H1 (cell line): ENCODE measurements at regions not wholly inside any gene's neighbourhood (a gene's known extent, or its start where the extent isn't known, plus 50 kb on each side); places are given as distances from the start of the nearest gene placed in this dataset.

ENCODE experiments used
- CTCF ChIA-PET: fragments of 300-600 bp; sonication (Branson Sonifier 250); formaldehyde crosslinking; loops from one replicate; lab custom pipeline; 2021; ENCODE audit not compliant: partially characterized antibody; lab: Charles Lee
- POLR2A ChIA-PET: fragments of 300-600 bp; sonication (Branson Sonifier 250); formaldehyde crosslinking; loops from one replicate; lab custom pipeline; 2021; ENCODE audit warnings: inconsistent platforms; ENCODE audit not compliant: partially characterized antibody; lab: Charles Lee
- DNase-seq, 2 experiments: peaks; one replicate each; pipeline versions ENCODE4 v3.0.0 to v3.0.0-alpha.2; 2010 to 2022; ENCODE audit warnings: low spot score in 2 of 2, low read depth in 1 of 2, mixed read lengths in 1 of 2
- FAIRE-seq: peaks from 2 replicates; lab custom pipeline; 2011; peaks lifted over from hg19 to GRCh38; lab: Jason Lieb, UNC
- H2AFZ ChIP-seq: 2 replicates; pipeline ENCODE4 v1.8.1; 2012; ENCODE audit warnings: low read length, inconsistent platforms
- H2AK5ac ChIP-seq: 2 replicates; pipeline ENCODE4 v1.6.1; 2013; ENCODE audit warnings: low read depth, low read length
- H2BK120ac ChIP-seq: replicated peaks from 2 replicates; pipeline ENCODE3; 2013; ENCODE audit warnings: low read depth, low read length, inconsistent platforms
- H2BK12ac ChIP-seq: 2 replicates; pipeline ENCODE4 v1.6.1; 2013; ENCODE audit warnings: low read depth, low read length
- H2BK15ac ChIP-seq: 2 replicates; pipeline ENCODE4 v1.6.1; 2013; ENCODE audit warnings: low read length
- H2BK20ac ChIP-seq: 2 replicates; pipeline ENCODE4 v1.6.1; 2013; ENCODE audit warnings: low read length
- H2BK5ac ChIP-seq: 2 replicates; pipeline ENCODE4 v1.6.1; 2013; ENCODE audit warnings: low read depth, low read length
- H3K14ac ChIP-seq: 2 replicates; pipeline ENCODE4 v1.6.1; 2013; ENCODE audit warnings: inconsistent platforms; ENCODE audit not compliant: insufficient read length
- H3K18ac ChIP-seq: 2 replicates; pipeline ENCODE4 v1.6.1; 2013; ENCODE audit warnings: low read length; ENCODE audit errors: extremely low read depth
- H3K23ac ChIP-seq: 2 replicates; pipeline ENCODE4 v1.6.1; 2013; ENCODE audit warnings: inconsistent platforms; ENCODE audit not compliant: insufficient read length
- H3K23me2 ChIP-seq: 2 replicates; pipeline ENCODE4 v1.6.1; 2013; ENCODE audit warnings: low read depth, low read length
- H3K27ac ChIP-seq: 2 replicates; pipeline ENCODE4 v1.6.1; 2011; ENCODE audit warnings: low read depth, low read length, inconsistent platforms
- H3K27me3 ChIP-seq, 4 experiments: replicated peaks in 1 of 4; 1 replicate in 1 of 4; 2 replicates in 3 of 4; pipeline versions ENCODE4 v1.6.1 to v1.8.1; 2011 to 2013; ENCODE audit warnings: low read length in 3 of 4, mild to moderate bottlenecking in 3 of 4, inconsistent platforms in 2 of 4, mixed read lengths in 2 of 4, moderate library complexity in 1 of 4; ENCODE audit not compliant: control insufficient read depth in 3 of 4, insufficient read depth in 3 of 4; ENCODE audit errors: extremely low read depth in 1 of 4
- H3K36me3 ChIP-seq, 4 experiments: 2 replicates each; pipeline versions ENCODE4 v1.6.1 to v1.8.1; 2011 to 2013; ENCODE audit warnings: mild to moderate bottlenecking in 4 of 4, low read length in 3 of 4, moderate library complexity in 2 of 4, control low read depth in 1 of 4, inconsistent platforms in 1 of 4; ENCODE audit not compliant: insufficient read depth in 4 of 4, control insufficient read depth in 2 of 4
- H3K4ac ChIP-seq: replicated peaks from 2 replicates; pipeline ENCODE3; 2013; ENCODE audit warnings: low read length, low read depth, mixed read lengths, inconsistent platforms; ENCODE audit not compliant: insufficient read length
- H3K4me1 ChIP-seq, 4 experiments: replicated peaks in 1 of 4; 1 replicate in 1 of 4; 2 replicates in 3 of 4; pipeline versions ENCODE4 v1.6.1 to v1.8.1; 2011 to 2013; ENCODE audit warnings: low read length in 3 of 4, inconsistent platforms in 2 of 4, mixed read lengths in 1 of 4; ENCODE audit not compliant: insufficient read depth in 4 of 4, control insufficient read depth in 3 of 4
- H3K4me2 ChIP-seq, 2 experiments: 2 replicates each; pipeline versions ENCODE4 v1.6.1 to v1.8.1; 2011 to 2013; ENCODE audit warnings: low read depth in 2 of 2, low read length in 2 of 2, control low read depth in 1 of 2, inconsistent platforms in 1 of 2, mild to moderate bottlenecking in 1 of 2; ENCODE audit not compliant: insufficient read depth in 1 of 2
- H3K4me3 ChIP-seq, 4 experiments: fragments of 200-600, 300-600 bp in 1 of 4; sonication (generic), shearing (Covaris generic), sonication (Bioruptor Twin) in 1 of 4; 2 replicates each; pipeline versions ENCODE4 v1.5.1 to v1.8.1; 2011 to 2016; ENCODE audit warnings: low read length in 4 of 4, low read depth in 3 of 4, control low read depth in 2 of 4, inconsistent platforms in 2 of 4, mild to moderate bottlenecking in 2 of 4, mixed read lengths in 1 of 4, moderate library complexity in 1 of 4; ENCODE audit not compliant: insufficient read depth in 2 of 4; ENCODE audit errors: extremely low read depth in 1 of 4
- H3K56ac ChIP-seq: replicated peaks from 2 replicates; pipeline ENCODE3; 2013; ENCODE audit warnings: low read depth, mild to moderate bottlenecking, mixed read lengths, low read length, inconsistent platforms; ENCODE audit not compliant: insufficient read length
- H3K79me1 ChIP-seq: 2 replicates; pipeline ENCODE4 v1.6.1; 2013; ENCODE audit warnings: low read depth, low read length, control low read depth
- H3K79me2 ChIP-seq, 2 experiments: 2 replicates each; pipeline versions ENCODE4 v1.6.1 to v1.8.1; 2012 to 2013; ENCODE audit warnings: low read length in 2 of 2, mild to moderate bottlenecking in 2 of 2, inconsistent platforms in 1 of 2; ENCODE audit not compliant: insufficient read depth in 2 of 2, control insufficient read depth in 1 of 2
- H3K9ac ChIP-seq, 4 experiments: replicated peaks in 1 of 4; 1 replicate in 1 of 4; 2 replicates in 3 of 4; pipeline versions ENCODE4 v1.6.1 to v1.8.1; 2011 to 2013; ENCODE audit warnings: low read depth in 3 of 4, low read length in 3 of 4, control low read depth in 2 of 4, mild to moderate bottlenecking in 2 of 4, moderate library complexity in 2 of 4, inconsistent platforms in 1 of 4; ENCODE audit errors: extremely low read depth in 1 of 4
- H3K9me3 ChIP-seq, 2 experiments: 2 replicates each; pipeline versions ENCODE4 v1.6.1 to v1.8.1; 2012 to 2013; ENCODE audit warnings: mild to moderate bottlenecking in 2 of 2, moderate library complexity in 2 of 2, control low read depth in 1 of 2, inconsistent platforms in 1 of 2, low read depth in 1 of 2, low read length in 1 of 2, mixed read lengths in 1 of 2; ENCODE audit not compliant: insufficient read depth in 2 of 2
- H4K20me1 ChIP-seq, 2 experiments: replicated peaks in 1 of 2; 2 replicates each; pipeline versions ENCODE3 to v1.8.1; 2011 to 2013; ENCODE audit warnings: inconsistent platforms in 2 of 2, low read length in 2 of 2, mild to moderate bottlenecking in 1 of 2; ENCODE audit not compliant: insufficient read depth in 2 of 2, control insufficient read depth in 1 of 2
- H4K5ac ChIP-seq: 2 replicates; pipeline ENCODE4 v1.6.1; 2013; ENCODE audit warnings: low read length, low read depth, mixed read lengths, inconsistent platforms; ENCODE audit not compliant: insufficient read length
- H4K8ac ChIP-seq: 2 replicates; pipeline ENCODE4 v1.8.0; 2013; ENCODE audit warnings: mild to moderate bottlenecking, moderate library complexity, low read length, inconsistent platforms; ENCODE audit not compliant: insufficient read depth; ENCODE audit errors: extremely low read depth
- H4K91ac ChIP-seq: replicated peaks from 2 replicates; pipeline ENCODE3; 2013; ENCODE audit warnings: low read length, mixed read lengths, inconsistent platforms; ENCODE audit not compliant: insufficient read length
- ASH2L ChIP-seq: fragments of 200-600, 300-600 bp; sonication (generic); IDR thresholded peaks from one replicate; pipeline ENCODE4 v1.7.1; 2017; ENCODE audit warnings: low read length
- BACH1 ChIP-seq: IDR thresholded peaks from 2 replicates; pipeline ENCODE4 v1.6.1; 2012; ENCODE audit warnings: low read length, improper control_type of control experiment
- CBX8 ChIP-seq: fragments of 300-800, 300-1000 bp; sonication (generic); IDR thresholded peaks from 2 replicates; pipeline ENCODE4 v1.7.1; 2016; ENCODE audit warnings: low read depth, low read length, borderline replicate concordance
- CHD2 ChIP-seq: IDR thresholded peaks from 2 replicates; pipeline ENCODE4 v1.6.1; 2012; ENCODE audit warnings: low read length, improper control_type of control experiment
- GTF2F1 ChIP-seq: IDR thresholded peaks from 2 replicates; pipeline ENCODE4 v1.6.1; 2012; ENCODE audit warnings: low read depth, low read length, improper control_type of control experiment, borderline replicate concordance
- HDAC6 ChIP-seq: IDR thresholded peaks from one replicate; pipeline ENCODE4 v1.7.1; 2012; ENCODE audit warnings: low read depth, mild to moderate bottlenecking, inconsistent platforms, low read length, moderate library complexity
- MAFK ChIP-seq: IDR thresholded peaks from 2 replicates; pipeline ENCODE4 v1.6.1; 2012; ENCODE audit warnings: low read depth, mild to moderate bottlenecking, improper control_type of control experiment, low read length
- PHF8 ChIP-seq: fragments of 200-600 bp; sonication (generic); conservative IDR thresholded peaks from 2 replicates; pipeline ENCODE4 v1.7.1; 2012; ENCODE audit warnings: low read depth, mild to moderate bottlenecking, inconsistent platforms, low read length, moderate library complexity
- YY1 ChIP-seq: IDR thresholded peaks from 2 replicates; pipeline ENCODE4 v1.6.1; 2011; ENCODE audit warnings: low read depth, mild to moderate bottlenecking, low read length
- WGBS, 2 experiments: shearing (Covaris generic) in 1 of 2; methylation state at CpG; one replicate each; pipeline versions ENCODE4 v1.1.6 to v1.1.7; 2013 to 2015; ENCODE audit warnings: low lambda C conversion rate in 2 of 2, mixed read lengths in 2 of 2, inconsistent platforms in 1 of 2, low coverage in 1 of 2, missing lambda C conversion rate in 1 of 2; ENCODE audit not compliant: insufficient replicate concordance in 2 of 2, insufficient coverage in 1 of 2, insufficient read length in 1 of 2; ENCODE audit errors: extremely low coverage in 1 of 2, missing lambda C conversion rate in 1 of 2; 5-methylcytosine and 5-hydroxymethylcytosine counted together

- H4K91ac ChIP-seq: no peak overlapping the region
- H2AK5ac ChIP-seq: no peak overlapping the region
- H3K79me2 ChIP-seq: no peaks in the 10 kb centered on the region
- H2AFZ ChIP-seq: no peak overlapping the region
- H3K36me3 ChIP-seq: no peaks in the 10 kb centered on the region
- no peaks in the 10 kb centered on the region for H3K23me2 ChIP-seq
- H4K5ac ChIP-seq: no peak overlapping the region
- no peak overlapping the region for H2BK5ac ChIP-seq
- no peak overlapping the region for H3K14ac ChIP-seq
- CTCF ChIA-PET: interaction anchor here (0.7 to 1.1 kb wide), 2 partner anchors 11 to 69 kb away, joined by 3 to 6 read pairs; no protein-coding TSS in a partner anchor
- H3K79me1 ChIP-seq: no peaks in the 10 kb centered on the region
- H2BK12ac ChIP-seq: no peak overlapping the region
- H3K27ac ChIP-seq: no peak overlapping the region
- no peak overlapping the region for H3K9ac ChIP-seq
- no peak overlapping the region for H2BK20ac ChIP-seq
- H3K4me2 ChIP-seq: no peak overlapping the region
- H3K56ac ChIP-seq: no peak overlapping the region
- POLR2A ChIA-PET: no interaction called here
- H3K4ac ChIP-seq: no peak overlapping the region
- no peak overlapping the region for H2BK120ac ChIP-seq
- H3K23ac ChIP-seq: no peak overlapping the region
- 93% methylated on average over 5 of the region's 5 CpGs; no CpG with 5 or more reads in 1 of the 2 experiments for WGBS, 2 experiments
- DNase-seq: no peak
- H3K4me3 ChIP-seq: no peak overlapping the region
- H2BK15ac ChIP-seq: no peak overlapping the region
- H3K9me3 ChIP-seq: no peaks in the 10 kb centered on the region
- H4K20me1 ChIP-seq: no peaks in the 10 kb centered on the region
- no peaks in the 10 kb centered on the region for H3K27me3 ChIP-seq
- no peak overlapping the region for H4K8ac ChIP-seq
- no peak overlapping the region for H3K18ac ChIP-seq
- H3K4me1 ChIP-seq: no peaks in the 10 kb centered on the region
- FAIRE-seq: no peak
- no peak for TF ChIP-seq BACH1
- no peak for TF ChIP-seq CHD2
- TF ChIP-seq MAFK: no peak
- TF ChIP-seq HDAC6: no peak
- no peak for TF ChIP-seq ASH2L
- no peak for TF ChIP-seq GTF2F1
- no peak for TF ChIP-seq YY1
- no peak for TF ChIP-seq PHF8
- TF ChIP-seq CBX8: no peak
These were observed 477.7 kb downstream of the TNS1 start for GRCh38 chr2:217525076-217525475.
